Colonic mucosa (tissue), 4 donors: ENCODE measurements at regions not wholly inside any gene's neighbourhood (a gene's known extent, or its start where the extent isn't known, plus 50 kb on each side); places are given as distances from the start of the nearest gene placed in this dataset.

Experiments used
- DNase-seq: peaks from one replicate; pipeline ENCODE4 v3.0.0-alpha.2; 2020
- H3K27ac ChIP-seq: fragments of 200-600 bp; one replicate; pipeline ENCODE4 v1.8.0; 2021
- H3K27me3 ChIP-seq: fragments of 200-600 bp; one replicate; pipeline ENCODE4 v1.8.0; 2021
- H3K36me3 ChIP-seq: fragments of 200-600 bp; one replicate; pipeline ENCODE4 v1.8.0; 2021
- H3K4me1 ChIP-seq: fragments of 200-600 bp; one replicate; pipeline ENCODE4 v1.8.0; 2021; ENCODE audit warnings: mild to moderate bottlenecking
- H3K4me3 ChIP-seq: fragments of 200-600 bp; one replicate; pipeline ENCODE4 v1.8.0; 2021
- H3K9ac ChIP-seq, 2 donors: one replicate each; pipeline ENCODE4 v1.7.0; 2013; ENCODE audit warnings: control low read depth in 2 of 2, low read depth in 2 of 2, low read length in 2 of 2
- H3K9me3 ChIP-seq: fragments of 200-600 bp; one replicate; pipeline ENCODE4 v1.8.0; 2021
- intact Hi-C: fragments of 100-400 bp; cut with DNase I; formaldehyde crosslinking; loops from one replicate; pipeline ENCODE4 v1.14.1; 2022
- TF ChIP-seq, protein P1 (sequence below): fragments of 200-600 bp; IDR thresholded peaks from one replicate; pipeline ENCODE4 v1.8.0; 2022; ENCODE audit warnings: antibody characterized with exemption, mild to moderate bottlenecking
- donor health status: healthy.
- donor health status: DM: no; HTN: no; CAD: no.
- donor health status: DM: no; HTN: no; CAD: no.

DNA sequence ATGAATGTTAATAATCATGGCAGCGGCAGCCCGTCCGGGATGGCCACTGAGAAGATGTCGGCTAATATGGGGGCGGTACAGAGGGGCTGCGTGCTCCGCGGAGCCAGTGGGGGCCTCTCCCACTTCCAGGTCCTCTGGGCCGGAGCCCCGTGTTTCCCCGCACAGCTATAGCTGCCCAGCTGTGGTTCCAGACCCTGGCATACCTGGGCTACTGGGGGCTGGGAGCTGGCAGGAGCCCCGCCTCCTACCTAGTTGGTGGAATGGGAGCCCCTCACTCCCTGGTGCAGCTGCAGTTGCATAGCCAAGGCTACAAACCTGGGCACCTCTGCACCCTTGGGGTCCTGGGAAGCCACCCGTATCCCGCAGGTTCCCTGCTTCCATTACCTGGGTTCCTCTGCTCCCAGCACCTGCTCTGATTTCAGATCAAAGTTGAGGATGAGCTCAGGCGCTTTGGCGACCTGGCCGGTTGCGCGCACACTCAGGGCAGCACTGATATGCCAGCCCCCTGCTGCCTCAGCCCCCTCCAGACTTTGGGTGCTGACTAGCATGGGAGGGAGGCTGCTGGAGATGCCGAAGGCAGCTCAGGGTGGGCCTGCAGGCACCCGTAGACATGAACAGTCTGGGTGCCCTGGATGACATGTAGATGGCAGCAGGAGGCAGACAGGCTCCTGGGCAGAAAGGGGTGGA, 236.5 kb upstream of the SEMA3D start:
- TF ChIP-seq, protein P1, sequence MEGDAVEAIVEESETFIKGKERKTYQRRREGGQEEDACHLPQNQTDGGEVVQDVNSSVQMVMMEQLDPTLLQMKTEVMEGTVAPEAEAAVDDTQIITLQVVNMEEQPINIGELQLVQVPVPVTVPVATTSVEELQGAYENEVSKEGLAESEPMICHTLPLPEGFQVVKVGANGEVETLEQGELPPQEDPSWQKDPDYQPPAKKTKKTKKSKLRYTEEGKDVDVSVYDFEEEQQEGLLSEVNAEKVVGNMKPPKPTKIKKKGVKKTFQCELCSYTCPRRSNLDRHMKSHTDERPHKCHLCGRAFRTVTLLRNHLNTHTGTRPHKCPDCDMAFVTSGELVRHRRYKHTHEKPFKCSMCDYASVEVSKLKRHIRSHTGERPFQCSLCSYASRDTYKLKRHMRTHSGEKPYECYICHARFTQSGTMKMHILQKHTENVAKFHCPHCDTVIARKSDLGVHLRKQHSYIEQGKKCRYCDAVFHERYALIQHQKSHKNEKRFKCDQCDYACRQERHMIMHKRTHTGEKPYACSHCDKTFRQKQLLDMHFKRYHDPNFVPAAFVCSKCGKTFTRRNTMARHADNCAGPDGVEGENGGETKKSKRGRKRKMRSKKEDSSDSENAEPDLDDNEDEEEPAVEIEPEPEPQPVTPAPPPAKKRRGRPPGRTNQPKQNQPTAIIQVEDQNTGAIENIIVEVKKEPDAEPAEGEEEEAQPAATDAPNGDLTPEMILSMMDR = no peak
- H3K4me3 ChIP-seq = no peak overlapping the region
- no peak for DNase-seq
- H3K27me3 ChIP-seq = no peaks in the 10 kb centered on the region
- intact Hi-C loops = no loop called here
- H3K9ac ChIP-seq = no peak overlapping the region
- H3K4me1 ChIP-seq = no peaks in the 10 kb centered on the region
- no peaks in the 10 kb centered on the region for H3K9me3 ChIP-seq
- H3K27ac ChIP-seq = no peak overlapping the region
- no peaks in the 10 kb centered on the region for H3K36me3 ChIP-seq

DNA sequence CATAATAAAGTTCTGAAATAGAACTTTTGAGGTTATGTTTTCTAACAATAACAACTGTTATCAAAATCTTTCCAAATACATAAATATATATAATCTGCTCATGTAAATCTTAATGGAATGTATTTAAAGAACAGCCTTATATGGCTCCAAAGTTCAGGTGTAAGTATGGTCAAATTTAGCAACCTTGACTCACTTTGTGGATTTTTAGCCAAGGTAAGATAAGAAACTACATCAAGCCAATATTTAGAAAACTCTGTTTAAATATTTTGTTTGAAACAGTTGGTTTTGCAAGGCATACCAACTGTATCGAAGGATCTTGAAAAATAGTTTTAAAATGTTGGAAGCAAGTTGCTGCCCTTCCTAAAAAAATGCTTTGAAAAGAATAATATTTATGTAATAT, 228.9 kb upstream of the SEMA3D start:
- TF ChIP-seq, protein P1 = no peak
- DNase-seq = no peak
- Histone ChIP-seq H3K9me3 (no peaks in the 10 kb centered on the region), H3K27ac (no peak overlapping the region), H3K9ac (no peak overlapping the region), H3K4me1 (no peaks in the 10 kb centered on the region), H3K36me3 (no peaks in the 10 kb centered on the region), H3K4me3 (no peak overlapping the region), H3K27me3 (no peaks in the 10 kb centered on the region)
- intact Hi-C loops = no loop called here

DNA sequence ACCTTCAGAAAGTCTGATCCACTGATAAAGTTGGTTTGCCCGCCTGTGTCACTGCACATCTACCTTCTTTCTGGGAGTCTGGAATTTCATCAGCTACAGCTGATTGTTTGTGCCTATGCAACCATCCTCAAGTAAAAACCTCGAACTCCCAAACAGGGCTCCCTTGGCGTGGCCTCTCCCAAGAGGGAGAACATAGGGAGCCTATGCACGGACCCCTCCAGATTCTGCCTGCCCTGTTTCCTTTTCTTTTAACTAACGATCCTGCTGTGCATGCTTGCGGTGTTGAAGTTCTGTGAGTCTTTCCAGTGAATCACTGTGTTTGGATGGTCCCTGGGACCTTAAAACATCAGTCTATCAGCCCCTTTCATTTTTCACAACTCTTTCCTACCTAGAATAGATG, 226.9 kb upstream of the SEMA3D start:
- TF ChIP-seq, protein P1 = no peak
- DNase-seq = no peak
- no peaks in the 10 kb centered on the region for H3K9me3 ChIP-seq
- no peak overlapping the region for H3K9ac ChIP-seq
- no peaks in the 10 kb centered on the region for H3K27me3 ChIP-seq
- intact Hi-C loops = no loop called here
- no peaks in the 10 kb centered on the region for H3K4me1 ChIP-seq
- H3K4me3 ChIP-seq = no peak overlapping the region
- H3K27ac ChIP-seq = no peak overlapping the region
- H3K36me3 ChIP-seq = no peaks in the 10 kb centered on the region

DNA sequence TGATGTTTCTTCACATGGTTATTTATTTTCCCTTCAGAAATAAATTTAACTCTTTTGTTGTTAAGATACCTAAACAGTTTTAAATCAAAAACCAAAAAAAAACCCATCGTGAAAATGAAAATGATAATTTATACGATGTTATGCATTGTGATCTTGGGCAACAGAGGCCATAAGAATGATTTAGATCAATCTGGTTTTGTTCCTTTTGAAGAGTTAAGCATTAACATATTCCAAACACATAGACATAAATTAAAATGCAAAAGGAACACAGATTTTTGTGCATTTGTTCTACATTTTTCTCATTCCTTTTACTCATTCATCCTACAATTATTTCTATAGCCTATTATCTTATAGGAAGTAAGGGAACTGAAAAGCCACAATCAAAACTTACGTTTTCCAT, 226.1 kb upstream of the SEMA3D start:
- Histone ChIP-seq H3K4me3 (no peak overlapping the region), H3K36me3 (no peaks in the 10 kb centered on the region), H3K9me3 (no peaks in the 10 kb centered on the region), H3K4me1 (no peaks in the 10 kb centered on the region), H3K27ac (no peak overlapping the region), H3K27me3 (no peaks in the 10 kb centered on the region), H3K9ac (no peak overlapping the region)
- TF ChIP-seq, protein P1 = no peak
- intact Hi-C loops = no loop called here
- no peak for DNase-seq

DNA sequence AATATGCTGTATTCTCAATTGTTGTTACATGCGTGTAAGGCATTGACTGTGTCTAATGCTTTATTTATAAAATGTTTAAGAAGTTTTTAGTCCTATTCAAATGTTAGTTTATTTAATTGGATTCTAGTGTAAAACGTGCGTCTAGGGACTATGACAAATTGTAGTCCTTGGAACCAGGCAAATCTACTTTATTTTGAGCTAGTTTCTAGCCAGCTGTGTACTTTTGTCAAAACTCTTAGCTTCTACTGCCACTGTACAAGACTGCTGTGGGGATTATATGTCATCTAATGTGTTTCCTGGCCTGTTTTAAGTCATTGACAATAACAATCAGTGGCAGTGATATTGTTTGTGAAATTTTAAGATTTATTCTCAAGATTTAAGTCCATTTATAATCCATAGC, 220.5 kb upstream of the SEMA3D start:
- Histone ChIP-seq H3K4me1 (no peaks in the 10 kb centered on the region), H3K27ac (no peak overlapping the region), H3K9ac (no peak overlapping the region), H3K4me3 (no peak overlapping the region), H3K36me3 (no peaks in the 10 kb centered on the region), H3K9me3 (no peaks in the 10 kb centered on the region), H3K27me3 (no peaks in the 10 kb centered on the region)
- no peak for DNase-seq
- intact Hi-C loops = no loop called here
- TF ChIP-seq, protein P1 = no peak
